ENCODE measurements at regions not wholly inside any gene's neighbourhood (a gene's known extent, or its start where the extent isn't known, plus 50 kb on each side); places are given as distances from the start of the nearest gene placed in this dataset.

DNA sequence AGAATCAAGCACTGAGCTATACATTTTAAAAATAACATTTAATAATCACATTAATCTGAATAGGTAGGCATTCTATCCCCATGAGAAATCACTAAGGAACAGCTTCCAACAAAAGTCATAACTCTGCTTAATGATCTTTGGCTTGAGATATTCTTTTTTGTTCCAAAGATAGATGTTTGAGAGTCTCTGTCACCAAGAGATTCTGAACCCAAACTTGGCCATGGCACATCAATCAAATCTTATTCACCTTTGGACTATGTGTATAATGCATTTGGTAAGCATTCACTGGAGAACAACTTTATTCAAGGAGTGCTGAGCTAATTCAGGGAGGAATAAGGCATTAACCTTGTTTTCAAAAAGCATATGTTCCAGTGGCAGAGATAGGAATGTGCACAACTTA lies 743.3 kb downstream of the SLC4A3 start:
- TF ChIP-seq, protein P1, sequence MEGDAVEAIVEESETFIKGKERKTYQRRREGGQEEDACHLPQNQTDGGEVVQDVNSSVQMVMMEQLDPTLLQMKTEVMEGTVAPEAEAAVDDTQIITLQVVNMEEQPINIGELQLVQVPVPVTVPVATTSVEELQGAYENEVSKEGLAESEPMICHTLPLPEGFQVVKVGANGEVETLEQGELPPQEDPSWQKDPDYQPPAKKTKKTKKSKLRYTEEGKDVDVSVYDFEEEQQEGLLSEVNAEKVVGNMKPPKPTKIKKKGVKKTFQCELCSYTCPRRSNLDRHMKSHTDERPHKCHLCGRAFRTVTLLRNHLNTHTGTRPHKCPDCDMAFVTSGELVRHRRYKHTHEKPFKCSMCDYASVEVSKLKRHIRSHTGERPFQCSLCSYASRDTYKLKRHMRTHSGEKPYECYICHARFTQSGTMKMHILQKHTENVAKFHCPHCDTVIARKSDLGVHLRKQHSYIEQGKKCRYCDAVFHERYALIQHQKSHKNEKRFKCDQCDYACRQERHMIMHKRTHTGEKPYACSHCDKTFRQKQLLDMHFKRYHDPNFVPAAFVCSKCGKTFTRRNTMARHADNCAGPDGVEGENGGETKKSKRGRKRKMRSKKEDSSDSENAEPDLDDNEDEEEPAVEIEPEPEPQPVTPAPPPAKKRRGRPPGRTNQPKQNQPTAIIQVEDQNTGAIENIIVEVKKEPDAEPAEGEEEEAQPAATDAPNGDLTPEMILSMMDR (IDR thresholded peaks at IDR 0.05), result no peak
- TF ChIP-seq POLR2A (IDR thresholded peaks at IDR 0.05), result no peak

Measured in body of pancreas (tissue), 4 donors.